Stimulated activated memory B cell treated with anti-CD40 and anti-IgM and Interleukin-4, amounts not matched to agents 10 μg/mL and 1 μg/mL and 100 μg/mL, for 72 hours (primary cell): ENCODE measurements at regions not wholly inside any gene's neighbourhood (a gene's known extent, or its start where the extent isn't known, plus 50 kb on each side); places are given as distances from the start of the nearest gene placed in this dataset.
"Not testable (repeated sequence)": the region's sequence is repeated elsewhere in the genome, so short reads cannot be mapped to it uniquely, and the experiment has no call there.

ENCODE experiments used
- ATAC-seq: fragments of 150-1000 bp; cut with Tn5 transposase; 2 replicates; pipeline ENCODE4 v1.10.0; 2021
- H3K27ac Mint-ChIP-seq: one replicate; pipeline ENCODE4 v1.8.0; 2022; ENCODE audit warnings: mild to moderate bottlenecking, mixed read lengths
- H3K27me3 Mint-ChIP-seq: one replicate; pipeline ENCODE4 v1.8.0; 2022; ENCODE audit warnings: mixed read lengths
- H3K36me3 Mint-ChIP-seq: one replicate; pipeline ENCODE4 v1.8.0; 2022; ENCODE audit warnings: mixed read lengths
- H3K4me1 Mint-ChIP-seq: one replicate; pipeline ENCODE4 v1.8.0; 2022; ENCODE audit warnings: mixed read lengths
- H3K4me3 Mint-ChIP-seq: one replicate; pipeline ENCODE4 v1.8.0; 2022; ENCODE audit warnings: mild to moderate bottlenecking, moderate library complexity, mixed read lengths
- H3K9me3 Mint-ChIP-seq: one replicate; pipeline ENCODE4 v1.8.0; 2022; ENCODE audit warnings: mixed read lengths

- Mint-ChIP-seq H3K9me3 (peaks cover 3% of the 10 kb centered on the region), H3K36me3 (no peaks in the 10 kb centered on the region), H3K4me3 (no peak overlapping the region), H3K27me3 (no peaks in the 10 kb centered on the region), H3K27ac (no peak overlapping the region), H3K4me1 (no peaks in the 10 kb centered on the region)
- no peak for ATAC-seq
These were observed 74.9 kb downstream of the ANKEF1 start for GRCh38 chr20:10109641-10110040.

DNA sequence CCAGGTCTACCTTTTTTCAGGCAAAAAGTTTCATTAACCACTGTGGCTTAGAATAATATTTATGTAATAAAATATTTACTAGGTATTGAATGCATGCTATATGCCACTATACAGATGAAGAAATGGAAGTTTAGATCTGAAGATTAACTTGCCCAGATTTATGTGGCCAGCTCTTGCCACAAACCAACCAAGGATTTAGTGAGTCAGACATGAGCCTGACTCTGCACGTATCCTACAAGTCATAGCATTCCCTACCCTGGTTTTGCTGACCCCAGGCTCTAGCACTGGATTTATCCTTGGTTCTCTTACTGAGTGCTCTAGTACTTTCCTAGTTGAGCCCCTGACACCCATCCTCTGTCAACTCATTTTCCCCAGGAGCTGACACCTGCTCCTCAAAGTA, 75.4 kb downstream of the ANKEF1 start:
- Mint-ChIP-seq H3K36me3 (no peaks in the 10 kb centered on the region), H3K4me3 (no peak overlapping the region), H3K27me3 (no peaks in the 10 kb centered on the region), H3K9me3 (peaks cover 3% of the 10 kb centered on the region), H3K27ac (no peak overlapping the region), H3K4me1 (no peaks in the 10 kb centered on the region)
- ATAC-seq = no peak

GRCh38 chr20:10111139-10111958, 76.6 kb downstream of the ANKEF1 start:
- Mint-ChIP-seq H3K36me3 (no peaks in the 10 kb centered on the region), H3K27me3 (no peaks in the 10 kb centered on the region), H3K4me3 (no peak overlapping the region), H3K27ac (no peak overlapping the region), H3K9me3 (peaks cover 3% of the 10 kb centered on the region), H3K4me1 (no peaks in the 10 kb centered on the region)
- ATAC-seq = peak; percentile 45

- H3K27me3 Mint-ChIP-seq = no peaks in the 10 kb centered on the region
- ATAC-seq = no peak
- no peaks in the 10 kb centered on the region for H3K4me1 Mint-ChIP-seq
- no peak overlapping the region for H3K4me3 Mint-ChIP-seq
- peaks cover 2% of the 10 kb centered on the region for H3K9me3 Mint-ChIP-seq
- no peaks in the 10 kb centered on the region for H3K36me3 Mint-ChIP-seq
- H3K27ac Mint-ChIP-seq = no peak overlapping the region
These were observed 77.1 kb downstream of the ANKEF1 start for GRCh38 chr20:10111959-10112250.

GRCh38 chr20:10113746-10114145, 79.0 kb downstream of the ANKEF1 start:
- no peaks in the 10 kb centered on the region for H3K4me1 Mint-ChIP-seq
- no peak for ATAC-seq
- H3K4me3 Mint-ChIP-seq = no peak overlapping the region
- H3K9me3 Mint-ChIP-seq = no peaks in the 10 kb centered on the region
- no peak overlapping the region for H3K27ac Mint-ChIP-seq
- no peaks in the 10 kb centered on the region for H3K36me3 Mint-ChIP-seq
- H3K27me3 Mint-ChIP-seq = no peaks in the 10 kb centered on the region

- no peaks in the 10 kb centered on the region for H3K9me3 Mint-ChIP-seq
- H3K27me3 Mint-ChIP-seq = no peaks in the 10 kb centered on the region
- H3K27ac Mint-ChIP-seq = no peak overlapping the region
- H3K4me3 Mint-ChIP-seq = no peak overlapping the region
- ATAC-seq = no peak
- no peaks in the 10 kb centered on the region for H3K4me1 Mint-ChIP-seq
- no peaks in the 10 kb centered on the region for H3K36me3 Mint-ChIP-seq
These were observed 79.8 kb downstream of the ANKEF1 start for GRCh38 chr20:10114598-10114997.

GRCh38 chr20:10115021-10115420, 80.2 kb downstream of the ANKEF1 start:
- ATAC-seq = no peak
- Mint-ChIP-seq H3K27ac (no peak overlapping the region), H3K27me3 (no peaks in the 10 kb centered on the region), H3K4me3 (no peak overlapping the region), H3K9me3 (no peaks in the 10 kb centered on the region), H3K4me1 (no peaks in the 10 kb centered on the region), H3K36me3 (no peaks in the 10 kb centered on the region)

- Mint-ChIP-seq H3K36me3 (no peaks in the 10 kb centered on the region), H3K4me1 (no peaks in the 10 kb centered on the region), H3K27me3 (no peaks in the 10 kb centered on the region), H3K4me3 (no peak overlapping the region), H3K9me3 (peaks cover 5% of the 10 kb centered on the region), H3K27ac (no peak overlapping the region)
- ATAC-seq = no peak
These were observed 84.5 kb downstream of the ANKEF1 start for GRCh38 chr20:10119336-10119735.

GRCh38 chr20:10124883-10125282, 90.1 kb downstream of the ANKEF1 start:
- H3K27ac Mint-ChIP-seq, H3K27me3 Mint-ChIP-seq, ATAC-seq, H3K4me3 Mint-ChIP-seq, H3K36me3 Mint-ChIP-seq, H3K4me1 Mint-ChIP-seq: not testable (repeated sequence)
- peaks cover 15% of the 10 kb centered on the region for H3K9me3 Mint-ChIP-seq

DNA sequence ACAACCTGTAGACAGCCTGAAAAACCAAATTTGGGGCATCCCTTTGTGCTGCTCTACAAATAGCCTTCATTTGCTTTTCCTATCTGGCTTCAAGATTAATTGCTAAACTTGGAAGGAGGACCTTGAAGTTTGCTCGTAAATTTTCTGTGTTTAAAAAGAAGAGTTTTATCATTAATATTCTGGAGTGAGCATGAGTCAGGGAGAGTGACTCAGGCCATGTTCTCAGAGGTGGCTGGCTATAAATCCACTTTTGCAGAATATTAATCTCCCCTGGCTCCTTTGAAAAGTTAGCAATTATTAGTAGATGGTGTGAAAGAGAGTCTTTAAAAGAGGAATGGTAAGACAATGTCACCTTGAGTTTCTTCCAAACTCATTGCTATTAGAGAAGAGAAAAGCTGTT, 91.0 kb downstream of the ANKEF1 start:
- peaks cover 5% of the 10 kb centered on the region for H3K36me3 Mint-ChIP-seq
- H3K4me3 Mint-ChIP-seq = no peak overlapping the region
- H3K27ac Mint-ChIP-seq = no peak overlapping the region
- H3K4me1 Mint-ChIP-seq = no peaks in the 10 kb centered on the region
- no peak for ATAC-seq
- H3K9me3 Mint-ChIP-seq = peaks cover 15% of the 10 kb centered on the region
- H3K27me3 Mint-ChIP-seq = peaks cover 9% of the 10 kb centered on the region

- Mint-ChIP-seq H3K4me1 (no peaks in the 10 kb centered on the region), H3K9me3 (peaks cover 6% of the 10 kb centered on the region)
- no peak for ATAC-seq
These were observed 88.9 kb upstream of the SNAP25 start for GRCh38 chr20:10129749-10130148.

DNA sequence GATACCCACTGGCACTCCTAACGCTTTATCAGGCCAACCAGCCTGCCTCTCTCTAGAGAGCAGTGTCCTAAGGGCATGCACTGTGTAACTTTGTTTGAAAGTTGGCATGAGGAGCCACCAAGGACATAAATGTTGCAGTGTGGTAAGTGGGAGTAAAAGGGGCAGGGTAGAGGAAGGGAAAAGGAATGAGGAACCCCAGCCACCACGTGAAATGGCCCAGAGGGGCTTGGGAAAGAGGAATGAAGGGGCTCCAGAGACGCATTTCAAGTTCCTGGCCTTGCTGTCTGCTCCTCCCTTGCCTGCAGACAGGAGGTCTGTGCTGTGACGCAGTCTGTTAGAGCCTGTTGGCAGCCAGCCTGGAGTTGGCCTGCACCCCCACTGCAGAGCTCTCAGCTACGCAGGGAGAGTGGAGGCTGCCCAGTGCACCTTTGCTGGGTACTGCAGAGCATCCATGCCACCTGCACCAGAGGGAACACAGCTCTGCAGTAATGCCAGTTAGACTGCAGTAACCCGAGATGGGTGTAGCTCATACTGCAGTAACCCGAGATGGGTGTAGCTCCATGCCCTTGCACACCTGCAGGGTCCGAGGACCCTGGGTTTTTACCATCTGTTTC, 86.8 kb upstream of the SNAP25 start:
- peaks cover 9% of the 10 kb centered on the region for H3K27me3 Mint-ChIP-seq
- no peak overlapping the region for H3K27ac Mint-ChIP-seq
- ATAC-seq = no peak
- H3K4me3 Mint-ChIP-seq = no peak overlapping the region
- H3K4me1 Mint-ChIP-seq = no peaks in the 10 kb centered on the region
- peaks cover 6% of the 10 kb centered on the region for H3K9me3 Mint-ChIP-seq
- no peaks in the 10 kb centered on the region for H3K36me3 Mint-ChIP-seq

More at GRCh38 chr20:10129749-10130148, 88.9 kb upstream of the SNAP25 start:
- H3K4me3 Mint-ChIP-seq = no peak overlapping the region
- H3K27ac Mint-ChIP-seq = no peak overlapping the region
- peaks cover 2% of the 10 kb centered on the region for H3K36me3 Mint-ChIP-seq
- peaks cover 9% of the 10 kb centered on the region for H3K27me3 Mint-ChIP-seq

DNA sequence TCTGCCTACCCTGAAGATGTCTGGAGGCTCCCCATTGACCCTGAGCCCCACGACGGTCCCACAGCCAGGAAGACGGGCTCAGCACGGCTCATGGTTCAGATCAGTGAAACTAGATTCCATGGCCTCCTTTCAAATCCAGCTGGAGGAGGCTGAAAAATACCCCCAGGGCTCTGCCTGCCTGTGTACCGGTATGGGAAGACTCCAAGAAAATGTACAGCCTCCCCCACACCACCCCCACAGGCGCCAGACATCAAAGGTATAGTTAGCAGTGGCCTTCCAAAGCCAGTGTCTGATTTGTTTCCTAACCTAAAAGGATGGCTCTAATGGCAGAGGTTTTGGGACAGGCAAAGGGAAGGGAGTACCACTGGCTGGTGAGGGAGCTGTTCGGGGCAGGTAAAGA, 86.2 kb upstream of the SNAP25 start:
- peaks cover 9% of the 10 kb centered on the region for H3K27me3 Mint-ChIP-seq

DNA sequence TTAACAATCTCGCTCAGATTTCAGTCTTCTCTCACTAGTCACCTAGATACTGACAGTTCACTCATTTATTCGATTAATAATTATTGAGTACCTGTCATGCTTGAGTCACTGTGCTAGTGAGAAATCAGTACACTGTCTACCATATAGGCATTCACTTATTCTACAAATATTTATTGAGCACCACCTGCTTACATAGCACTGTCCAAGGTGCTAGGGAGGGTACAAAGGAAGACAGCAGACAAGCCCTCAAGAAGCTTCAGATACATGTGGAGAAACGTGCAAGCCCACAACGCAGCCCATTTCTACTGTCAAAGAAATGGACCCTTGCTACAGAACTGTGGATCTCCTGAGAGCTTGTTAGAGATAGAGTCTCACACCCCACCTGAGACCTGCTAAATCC, 85.1 kb upstream of the SNAP25 start:
- Mint-ChIP-seq H3K9me3 (peaks cover 3% of the 10 kb centered on the region), H3K27me3 (peaks cover 9% of the 10 kb centered on the region), H3K4me3 (no peak overlapping the region), H3K27ac (no peak overlapping the region), H3K4me1 (no peaks in the 10 kb centered on the region), H3K36me3 (no peaks in the 10 kb centered on the region)
- no peak for ATAC-seq

More for the DNA sequence above, 86.2 kb upstream of the SNAP25 start:
- H3K9me3 Mint-ChIP-seq = peaks cover 3% of the 10 kb centered on the region
- H3K36me3 Mint-ChIP-seq = no peaks in the 10 kb centered on the region
- H3K4me1 Mint-ChIP-seq = no peaks in the 10 kb centered on the region
- no peak overlapping the region for H3K27ac Mint-ChIP-seq
- no peak for ATAC-seq
- no peak overlapping the region for H3K4me3 Mint-ChIP-seq

DNA sequence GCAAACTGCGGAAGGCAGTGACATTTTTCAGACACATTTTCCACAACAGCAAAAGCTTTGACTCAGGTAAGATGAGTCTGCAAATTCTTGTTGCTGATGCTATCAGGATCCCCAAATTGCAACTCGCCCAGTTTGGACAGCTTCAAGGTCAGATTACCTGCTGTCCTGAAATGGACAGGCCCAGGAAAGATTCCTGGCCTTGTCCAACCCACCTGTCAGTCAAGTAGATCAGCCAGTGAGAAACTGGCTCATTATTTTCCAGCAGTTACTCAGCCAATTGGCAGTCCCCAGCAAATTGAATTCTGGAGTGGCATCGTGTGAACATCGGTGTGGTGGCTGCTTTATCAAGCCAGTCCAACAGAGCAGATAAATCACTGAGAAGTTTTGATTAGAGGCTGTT, 84.5 kb upstream of the SNAP25 start:
- Mint-ChIP-seq H3K27ac (no peak overlapping the region), H3K4me3 (no peak overlapping the region), H3K36me3 (no peaks in the 10 kb centered on the region), H3K4me1 (no peaks in the 10 kb centered on the region), H3K9me3 (peaks cover 3% of the 10 kb centered on the region), H3K27me3 (peaks cover 9% of the 10 kb centered on the region)
- ATAC-seq = no peak

- Mint-ChIP-seq H3K4me1 (no peaks in the 10 kb centered on the region), H3K4me3 (no peak overlapping the region), H3K36me3 (no peaks in the 10 kb centered on the region), H3K9me3 (peaks cover 3% of the 10 kb centered on the region), H3K27me3 (no peaks in the 10 kb centered on the region), H3K27ac (no peak overlapping the region)
- no peak for ATAC-seq
These were observed 83.2 kb upstream of the SNAP25 start for GRCh38 chr20:10135438-10135837.
